ENCODE measurements at regions not wholly inside any gene's neighbourhood (a gene's known extent, or its start where the extent isn't known, plus 50 kb on each side); places are given as distances from the start of the nearest gene placed in this dataset.

DNA sequence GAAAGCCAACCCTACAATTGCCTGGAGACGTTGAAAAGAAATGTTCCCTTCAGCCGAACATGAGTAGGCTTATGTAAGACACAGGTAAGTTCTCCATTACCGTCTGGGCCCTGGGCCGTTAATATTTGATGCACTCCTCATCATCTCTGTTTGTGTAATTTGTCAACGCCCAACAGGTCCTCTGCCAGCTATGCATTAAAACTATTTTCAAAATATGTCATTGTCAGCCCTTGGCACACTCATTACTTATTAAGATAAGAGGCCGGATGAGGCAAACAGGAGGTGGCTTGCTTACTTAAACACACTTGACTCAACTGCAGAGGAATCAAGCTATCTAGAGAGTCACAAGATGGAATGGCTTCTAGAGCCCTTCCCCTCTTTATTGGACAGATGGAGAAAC, 544.9 kb downstream of the TOX3 start:
- Histone ChIP-seq H3K4me3 (replicated peaks in 1 of 3; ENCODE audit: insufficient read depth in 1 of 3, low read depth in 2 of 3, low read length in 3 of 3) (no peak overlapping the region), H4K20me1 (ENCODE audit: insufficient read depth, low read length) (no peaks in the 10 kb centered on the region), H2AFZ (ENCODE audit: low read length) (no peak overlapping the region), H3K27ac (ENCODE audit: extremely low read length, insufficient read depth, low read length) (no peak overlapping the region), H3K9ac (ENCODE audit: insufficient read depth, low read depth, low read length) (no peak overlapping the region), H3K4me2 (ENCODE audit: low read depth, low read length) (no peak overlapping the region), H3K36me3 (replicated peaks in 1 of 2; ENCODE audit: control insufficient read depth in 1 of 2, insufficient read depth in 2 of 2, low read length in 2 of 2) (no peaks in the 10 kb centered on the region), H3K27me3 (ENCODE audit: control insufficient read depth in 1 of 2, insufficient read depth in 2 of 2, low read length in 2 of 2) (no peaks in the 10 kb centered on the region), H3K9me3 (ENCODE audit: low read length) (no peaks in the 10 kb centered on the region), H3K4me1 (ENCODE audit: insufficient read depth, low read length) (no peaks in the 10 kb centered on the region), H3K79me2 (ENCODE audit: insufficient read depth, low read length) (no peaks in the 10 kb centered on the region)
- no peak for ATAC-seq
- in situ Hi-C loops (cut with HindIII; ENCODE audit: extremely low pct_ligation_motif_present, low pct_unique_long_range_greater_than_20kb): no loop called here
- POLR2A ChIA-PET: no interaction called here
- 68% methylated on average over 6 of the region's 6 CpGs for WGBS (ENCODE audit: low lambda C conversion rate)
- intact Hi-C loops (cut with micrococcal nuclease; ENCODE audit: unreplicated experiment): no loop called here
- FAIRE-seq: no peak
- no TSS peak for BruUV-seq (replicated peaks)
- no peak for DNase-seq (ENCODE audit: low spot score)
- TF ChIP-seq TOE1 (CRISPR knock-in tag; IDR thresholded peaks at IDR 0.05): no peak
- TF ChIP-seq, protein P1, sequence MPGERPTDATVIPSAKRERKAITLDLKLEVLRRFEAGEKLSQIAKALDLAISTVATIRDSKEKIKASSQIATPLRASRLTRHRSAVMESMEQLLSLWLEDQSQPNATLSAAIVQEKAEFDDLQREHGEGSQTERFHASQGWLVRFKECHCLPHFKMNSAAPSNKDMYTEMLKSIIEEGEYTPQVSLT (CRISPR knock-in tag; IDR thresholded peaks at IDR 0.05; ENCODE audit: borderline replicate concordance, low read depth): no peak
- TF ChIP-seq ATF7 (IDR thresholded peaks at IDR 0.05): no peak
- no peak for TF ChIP-seq ATF7 (CRISPR knock-in tag; IDR thresholded peaks at IDR 0.05)
- TF ChIP-seq ZBTB8A (CRISPR knock-in tag; IDR thresholded peaks at IDR 0.05; ENCODE audit: borderline replicate concordance, low read depth): no peak
- CTCF ChIA-PET (ENCODE audit: low intra/inter-chr PET ratio, low total read pairs): no interaction called here

DNA sequence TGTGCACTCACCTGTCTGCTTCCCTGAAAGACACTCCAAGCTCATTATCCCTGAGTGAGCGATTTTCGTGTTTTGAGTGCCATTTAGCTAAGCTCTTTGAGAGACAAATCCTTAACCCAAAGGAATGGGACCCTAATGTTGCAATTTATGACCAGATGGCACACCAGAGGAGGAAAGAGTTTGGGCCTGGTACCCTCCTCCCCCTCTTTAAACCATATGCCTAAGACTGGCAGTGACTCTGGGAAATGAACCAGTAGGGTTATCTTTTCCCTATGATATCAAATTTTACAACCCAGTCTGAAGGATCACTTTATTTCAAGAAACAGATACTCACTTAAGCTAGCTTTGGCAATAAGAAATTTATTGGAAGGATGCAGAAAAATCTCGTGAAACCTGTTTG, 550.4 kb downstream of the TOX3 start:
- no peak for DNase-seq (ENCODE audit: low spot score)
- WGBS (ENCODE audit: low lambda C conversion rate): 18% methylated on average over 3 of the region's 3 CpGs
- intact Hi-C loops (cut with micrococcal nuclease; ENCODE audit: unreplicated experiment): no loop called here
- H3K4me2 ChIP-seq (ENCODE audit: low read depth, low read length): no peak overlapping the region
- no peak for FAIRE-seq
- no peak overlapping the region for H3K9ac ChIP-seq (ENCODE audit: insufficient read depth, low read depth, low read length)
- H3K4me3 ChIP-seq (replicated peaks in 1 of 3; ENCODE audit: insufficient read depth in 1 of 3, low read depth in 2 of 3, low read length in 3 of 3): no peak overlapping the region
- no peaks in the 10 kb centered on the region for H3K4me1 ChIP-seq (ENCODE audit: insufficient read depth, low read length)
- no peak overlapping the region for H2AFZ ChIP-seq (ENCODE audit: low read length)
- ChIA-PET CTCF (ENCODE audit: low intra/inter-chr PET ratio, low total read pairs) (no interaction called here), POLR2A (no interaction called here)
- no peaks in the 10 kb centered on the region for H4K20me1 ChIP-seq (ENCODE audit: insufficient read depth, low read length)
- no peaks in the 10 kb centered on the region for H3K27me3 ChIP-seq (ENCODE audit: control insufficient read depth in 1 of 2, insufficient read depth in 2 of 2, low read length in 2 of 2)
- H3K27ac ChIP-seq (ENCODE audit: extremely low read length, insufficient read depth, low read length): no peak overlapping the region
- in situ Hi-C loops (cut with HindIII; ENCODE audit: extremely low pct_ligation_motif_present, low pct_unique_long_range_greater_than_20kb): no loop called here
- H3K9me3 ChIP-seq (ENCODE audit: low read length): no peaks in the 10 kb centered on the region
- ATAC-seq: no peak
- no peaks in the 10 kb centered on the region for H3K36me3 ChIP-seq (replicated peaks in 1 of 2; ENCODE audit: control insufficient read depth in 1 of 2, insufficient read depth in 2 of 2, low read length in 2 of 2)
- BruUV-seq (replicated peaks): no TSS peak
- TF ChIP-seq HMG20A (CRISPR knock-in tag; IDR thresholded peaks at IDR 0.05; ENCODE audit: borderline replicate concordance): no peak
- TF ChIP-seq BHLHE40 (IDR thresholded peaks at IDR 0.05; ENCODE audit: low read length): no peak
- H3K79me2 ChIP-seq (ENCODE audit: insufficient read depth, low read length): no peaks in the 10 kb centered on the region
